ENCODE measurements at regions not wholly inside any gene's neighbourhood (a gene's known extent, or its start where the extent isn't known, plus 50 kb on each side); places are given as distances from the start of the nearest gene placed in this dataset.

DNA sequence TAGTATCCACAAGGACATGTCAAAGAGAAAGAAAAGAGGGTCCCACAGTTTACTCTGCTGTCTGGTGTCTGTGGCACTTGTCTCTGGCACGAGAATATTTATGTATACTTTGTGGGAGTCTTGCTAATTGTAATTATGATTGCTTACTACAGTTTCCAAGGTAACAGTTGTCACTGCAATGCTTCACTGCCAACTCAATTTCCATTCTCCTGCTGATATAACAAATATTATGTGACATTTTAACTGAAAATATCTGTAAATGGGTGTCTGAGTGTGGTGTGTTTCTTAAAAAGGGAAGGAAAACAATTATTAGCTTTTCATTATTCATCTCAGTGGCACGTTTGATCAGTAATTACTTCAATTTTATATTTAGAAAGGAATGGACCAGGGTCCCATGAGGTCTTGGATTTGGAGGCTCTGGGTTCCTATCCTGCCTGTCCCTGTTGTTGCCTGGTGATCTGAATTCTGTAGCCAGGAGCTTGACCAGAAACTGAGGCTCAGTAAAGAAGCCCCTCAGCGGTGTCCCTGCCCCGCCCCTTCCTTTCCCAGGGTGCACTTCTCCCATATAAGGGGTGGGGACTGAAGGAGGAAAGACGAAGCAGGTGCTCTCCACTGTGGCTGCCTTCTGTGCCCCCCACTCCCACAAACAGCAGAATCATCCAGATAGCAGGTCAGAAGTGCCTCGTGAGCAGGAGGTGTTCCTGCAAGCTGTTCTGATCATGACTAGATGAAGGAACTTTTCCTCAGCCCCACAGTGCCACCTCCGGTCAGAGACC, 137.3 kb upstream of the KIF2A start:
- TF ChIP-seq CTCF (IDR thresholded peaks at IDR 0.05), result no peak
- no peak for TF ChIP-seq POLR2A (IDR thresholded peaks at IDR 0.05)

Measured in body of pancreas (tissue), 4 donors.